GM18951 (cell line): ENCODE measurements at regions not wholly inside any gene's neighbourhood (a gene's known extent, or its start where the extent isn't known, plus 50 kb on each side); places are given as distances from the start of the nearest gene placed in this dataset.

ENCODE experiments used
- POLR2A ChIP-seq: IDR thresholded peaks from 4 replicates; pipeline ENCODE4 v1.6.1; 2011; ENCODE audit warnings: mild to moderate bottlenecking; ENCODE audit not compliant: insufficient read length, insufficient read depth; ENCODE audit errors: extremely low read depth
- in situ Hi-C: fragments of 300-500 bp; cut with MboI; formaldehyde crosslinking; loops from one replicate; pipeline ENCODE4 v1.12.0; 2022; ENCODE audit warnings: low sequenced_read_pairs, mixed read lengths, inconsistent platforms; ENCODE audit not compliant: unreplicated experiment

DNA sequence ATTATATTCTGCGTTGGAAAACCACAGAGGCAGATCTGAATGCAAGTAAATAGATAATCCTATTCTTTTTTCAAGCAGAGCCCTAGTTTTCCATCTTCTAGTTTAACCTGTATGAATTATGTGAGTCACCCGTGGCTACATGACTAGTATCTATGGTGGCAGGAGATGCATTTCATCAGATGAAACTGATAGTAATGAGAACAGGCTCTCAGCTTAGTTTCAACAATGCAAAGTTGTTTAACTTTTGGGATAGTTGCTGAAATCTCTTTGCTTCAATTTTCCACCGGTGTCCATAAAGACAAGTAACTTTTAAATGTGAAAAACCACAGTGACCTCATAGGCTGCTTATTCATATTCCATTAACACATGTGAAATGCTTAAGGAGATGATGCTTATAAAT, 1317.4 kb upstream of the TENM3 start:
- TF ChIP-seq POLR2A, result no peak
- in situ Hi-C loops, result no loop called here

DNA sequence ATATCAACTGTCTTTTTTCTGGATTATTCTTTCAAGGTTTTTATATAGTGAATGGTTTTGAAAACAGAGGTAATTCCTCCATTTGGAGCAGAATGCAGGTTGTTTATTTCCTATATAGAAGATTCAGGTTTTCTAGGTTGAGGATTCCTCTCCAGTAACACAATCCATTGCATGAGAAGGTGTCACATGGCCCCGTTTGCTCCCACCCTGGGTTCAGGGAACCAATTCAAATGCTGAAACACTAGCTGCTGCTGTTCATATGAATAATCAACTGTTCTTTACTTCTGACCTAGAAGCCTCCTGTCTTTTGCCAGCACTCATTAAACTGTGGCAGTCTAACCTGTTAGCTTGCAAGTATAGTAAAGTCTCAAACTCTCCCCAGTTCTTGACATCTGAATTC, 1316.9 kb upstream of the TENM3 start:
- no peak for TF ChIP-seq POLR2A
- in situ Hi-C loops, result no loop called here

DNA sequence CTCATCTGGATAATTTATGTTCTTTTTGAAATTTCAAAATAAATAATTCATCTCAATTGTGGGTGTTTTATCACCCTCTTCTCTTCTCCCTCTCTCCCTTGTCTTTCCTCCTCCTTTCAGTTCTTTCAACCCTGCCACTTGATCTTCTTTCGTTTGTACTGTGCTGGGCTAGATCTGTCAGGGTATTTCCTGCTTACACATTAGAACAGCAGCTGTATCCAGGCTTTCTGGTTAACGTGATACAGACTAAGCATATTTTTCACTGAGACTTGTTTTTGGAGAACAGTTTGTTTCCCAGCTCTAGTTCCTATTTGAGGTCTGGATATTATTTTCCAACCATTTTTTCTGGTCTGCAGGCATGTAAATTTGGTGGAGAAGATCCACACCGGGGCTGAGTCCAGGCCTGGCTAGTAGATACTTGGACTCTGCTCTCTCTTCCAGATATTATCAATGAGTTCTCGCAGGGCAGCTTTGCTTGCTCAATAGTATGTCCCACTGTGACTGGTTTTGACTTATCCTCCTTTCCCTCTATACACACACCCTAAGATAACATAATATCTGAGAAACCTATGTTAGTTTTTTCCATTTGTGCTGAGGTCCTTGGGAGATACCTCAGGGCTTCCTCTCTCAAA, 1310.7 kb upstream of the TENM3 start:
- in situ Hi-C loops, result no loop called here
- TF ChIP-seq POLR2A, result no peak

DNA sequence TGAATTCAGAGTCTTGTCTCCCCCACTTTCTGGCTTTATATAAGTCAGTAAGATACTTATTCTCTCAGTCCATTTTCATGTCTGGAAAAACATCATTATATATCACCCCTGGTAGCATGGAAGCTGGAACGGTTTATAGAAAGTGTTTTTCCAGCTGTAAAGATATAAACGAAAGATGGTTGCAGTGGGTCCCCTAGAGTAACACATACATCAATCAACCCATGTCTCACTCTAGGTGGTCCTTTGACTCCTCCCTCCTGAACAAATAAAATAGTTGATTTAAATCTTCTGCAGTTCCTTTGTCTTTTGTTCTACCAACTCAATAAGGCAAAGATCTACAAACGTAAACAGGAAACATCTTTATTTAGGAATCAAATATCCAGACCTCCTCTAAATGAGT, 1306.1 kb upstream of the TENM3 start:
- in situ Hi-C loops, result no loop called here
- TF ChIP-seq POLR2A, result no peak

DNA sequence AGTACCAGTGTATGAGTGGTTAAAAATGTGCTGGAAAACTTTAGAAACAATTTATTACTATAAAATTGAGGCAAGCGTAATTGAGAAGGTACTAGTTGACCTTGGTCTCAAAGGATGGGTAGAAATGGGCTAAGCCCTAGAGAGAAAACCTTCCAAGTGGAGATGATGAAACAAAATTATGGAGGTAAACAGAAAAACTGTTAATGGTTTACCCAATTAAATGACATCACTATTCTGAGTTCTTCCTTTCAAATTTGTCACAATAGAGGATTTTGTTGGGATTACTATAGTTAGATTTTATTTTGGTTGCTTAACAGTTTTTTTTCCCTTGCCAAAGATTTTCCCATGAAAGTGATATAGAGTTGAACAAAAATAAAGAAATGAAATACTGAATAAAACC, 1302.5 kb upstream of the TENM3 start:
- in situ Hi-C loops, result no loop called here
- TF ChIP-seq POLR2A, result no peak

DNA sequence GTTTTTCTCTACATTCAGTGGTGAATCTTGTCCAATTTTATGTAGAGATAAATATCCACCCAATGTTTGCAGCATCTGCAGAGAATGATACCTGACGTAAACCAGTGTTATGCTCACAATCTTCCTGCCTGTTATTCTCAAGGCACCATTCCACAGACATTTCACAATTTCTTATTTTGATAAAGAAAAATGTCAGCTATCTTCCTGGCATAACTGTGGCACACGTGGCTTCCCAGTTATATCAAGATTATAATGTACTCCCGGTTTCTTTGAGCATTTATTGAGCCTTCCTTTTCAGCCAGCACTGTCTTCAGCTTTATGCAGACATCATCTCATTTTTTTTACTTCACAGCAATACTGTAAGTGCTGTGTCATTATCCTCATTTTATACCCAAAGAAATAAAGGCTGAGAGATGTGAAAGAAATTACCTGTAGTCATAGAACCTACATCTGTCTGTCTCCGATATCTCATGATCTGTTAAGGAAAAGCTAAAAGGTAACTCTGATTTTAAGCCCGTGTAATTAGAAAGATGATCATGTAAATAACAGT, 1300.8 kb upstream of the TENM3 start:
- TF ChIP-seq POLR2A, result no peak
- in situ Hi-C loops, result no loop called here

DNA sequence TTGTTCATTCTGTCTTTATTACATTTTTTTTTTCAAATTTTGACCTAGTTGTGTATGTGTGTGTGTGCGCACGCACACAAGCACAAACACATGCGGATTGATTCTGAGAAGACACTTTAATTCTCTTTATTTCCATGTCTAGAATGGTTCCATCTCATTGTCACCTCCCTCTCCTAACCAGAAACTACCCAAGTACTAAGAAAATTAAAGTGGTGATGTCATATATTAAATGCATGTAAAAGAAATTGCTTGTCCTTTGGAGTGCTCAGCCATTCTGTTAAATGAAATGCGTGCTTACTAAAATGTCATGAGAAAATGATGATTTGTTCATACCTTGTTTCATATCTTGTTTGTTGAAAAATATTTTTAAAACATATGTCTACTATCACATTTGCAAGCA, 1297.0 kb upstream of the TENM3 start:
- no peak for TF ChIP-seq POLR2A
- in situ Hi-C loops, result no loop called here

DNA sequence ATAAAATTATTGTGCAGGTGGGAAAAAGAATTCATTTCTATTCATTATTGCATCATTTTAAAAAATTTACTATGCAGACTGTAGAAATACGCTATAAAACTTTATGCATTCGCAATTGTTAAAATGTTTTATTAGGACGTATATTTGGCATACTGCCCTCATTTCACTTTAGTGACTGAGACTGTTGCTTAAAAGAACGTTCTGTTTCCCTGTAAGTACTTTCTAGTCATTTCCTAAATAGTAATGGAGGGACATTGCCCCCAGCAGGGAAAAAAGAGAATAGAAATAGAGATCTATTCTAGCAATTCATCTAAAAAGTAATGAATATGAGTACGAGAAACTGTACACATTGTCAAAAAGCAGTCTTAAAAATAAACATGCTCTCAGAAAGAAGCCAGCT, 1295.8 kb upstream of the TENM3 start:
- no peak for TF ChIP-seq POLR2A
- in situ Hi-C loops, result no loop called here

DNA sequence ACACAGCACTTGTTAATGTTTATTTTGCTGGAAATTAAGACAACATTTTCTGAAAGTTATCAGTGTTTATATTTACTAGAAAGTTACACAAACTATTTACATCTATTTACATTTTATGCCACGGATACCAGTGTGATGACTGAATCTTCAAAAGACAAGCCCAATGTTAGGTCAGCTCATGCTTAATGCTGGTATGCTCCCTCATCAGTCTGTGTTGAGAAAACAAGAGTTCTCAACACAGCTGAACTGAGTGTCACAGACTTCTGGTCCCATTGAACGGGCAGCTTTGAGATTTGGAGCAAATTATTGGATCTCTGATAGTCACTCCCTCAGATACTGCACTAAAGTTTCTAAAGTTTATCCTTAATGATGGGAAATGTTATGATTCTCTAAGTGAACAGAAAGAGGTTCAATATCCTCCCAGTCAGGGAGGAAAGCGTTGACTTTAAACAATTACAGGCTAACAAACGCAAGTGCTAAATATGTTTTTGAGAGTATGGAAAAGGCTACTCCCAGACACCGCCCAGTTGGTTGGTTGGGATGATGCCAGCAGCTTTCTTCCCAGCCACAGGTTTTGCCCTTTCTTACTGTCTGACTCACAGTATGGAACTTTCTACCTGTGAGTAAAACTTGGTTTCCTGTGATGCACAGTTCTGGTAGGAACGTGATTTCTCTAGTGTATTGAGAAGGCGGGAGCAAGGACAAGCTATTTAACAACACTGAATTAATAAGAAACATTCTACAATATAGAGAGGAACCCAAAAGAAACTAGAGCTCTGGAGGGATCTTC, 1293.6 kb upstream of the TENM3 start:
- in situ Hi-C loops, result no loop called here
- TF ChIP-seq POLR2A, result no peak

DNA sequence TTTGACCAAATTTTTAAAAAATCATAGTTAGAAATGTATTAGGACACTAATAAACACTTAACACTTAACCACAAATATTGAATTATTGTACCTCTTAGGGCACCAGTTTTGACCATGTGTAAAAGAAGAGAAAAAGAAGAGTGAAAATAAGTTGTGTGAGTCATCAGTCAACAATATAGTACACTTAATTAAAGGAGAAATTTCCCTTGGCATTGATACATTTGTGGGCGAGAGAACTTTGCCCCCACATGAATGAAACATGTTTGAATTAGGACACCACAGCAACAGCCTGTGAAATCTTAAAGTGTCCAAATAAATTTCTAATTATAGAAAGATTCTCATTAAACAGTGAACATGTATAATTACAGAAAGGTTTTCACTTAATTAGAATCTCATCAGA, 1292.8 kb upstream of the TENM3 start:
- in situ Hi-C loops, result no loop called here
- no peak for TF ChIP-seq POLR2A

DNA sequence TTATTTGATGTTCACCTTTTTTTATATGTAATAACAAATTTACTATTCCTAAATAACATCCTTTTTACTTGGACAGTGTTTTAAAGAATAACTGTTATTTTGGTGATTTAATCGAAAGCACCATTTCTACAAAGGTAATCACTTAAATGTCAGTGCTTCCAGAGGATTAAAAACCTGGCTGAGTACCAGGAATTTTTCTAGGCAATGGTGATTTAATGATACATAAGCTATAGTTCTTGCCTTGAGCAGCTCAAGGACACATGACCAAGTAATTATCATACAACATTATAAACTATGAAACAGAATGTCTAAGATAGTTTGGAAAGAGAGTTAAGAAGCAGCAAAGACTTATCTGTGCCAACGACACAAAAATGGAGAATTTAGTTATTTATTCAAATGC, 1291.9 kb upstream of the TENM3 start:
- in situ Hi-C loops, result no loop called here
- no peak for TF ChIP-seq POLR2A

DNA sequence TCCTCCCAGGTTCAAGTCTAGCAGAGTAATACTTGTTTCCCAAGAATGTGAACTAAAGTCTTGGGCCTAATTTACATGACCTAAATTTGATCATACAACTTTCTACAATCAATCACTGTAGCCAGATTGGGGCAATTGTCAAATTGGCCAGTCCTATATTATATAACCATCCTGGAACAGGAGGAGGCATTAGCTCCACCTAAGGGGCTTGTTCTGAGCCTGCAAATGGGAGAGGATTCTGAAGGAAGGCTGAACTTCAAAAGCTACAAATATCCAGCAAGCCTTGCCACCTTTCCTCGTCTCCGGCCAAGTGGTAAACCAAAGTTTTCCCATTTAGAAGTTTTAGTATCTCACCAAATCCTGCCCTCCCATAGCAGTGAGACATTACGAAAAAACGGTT, 1289.6 kb upstream of the TENM3 start:
- in situ Hi-C loops, result no loop called here
- no peak for TF ChIP-seq POLR2A

DNA sequence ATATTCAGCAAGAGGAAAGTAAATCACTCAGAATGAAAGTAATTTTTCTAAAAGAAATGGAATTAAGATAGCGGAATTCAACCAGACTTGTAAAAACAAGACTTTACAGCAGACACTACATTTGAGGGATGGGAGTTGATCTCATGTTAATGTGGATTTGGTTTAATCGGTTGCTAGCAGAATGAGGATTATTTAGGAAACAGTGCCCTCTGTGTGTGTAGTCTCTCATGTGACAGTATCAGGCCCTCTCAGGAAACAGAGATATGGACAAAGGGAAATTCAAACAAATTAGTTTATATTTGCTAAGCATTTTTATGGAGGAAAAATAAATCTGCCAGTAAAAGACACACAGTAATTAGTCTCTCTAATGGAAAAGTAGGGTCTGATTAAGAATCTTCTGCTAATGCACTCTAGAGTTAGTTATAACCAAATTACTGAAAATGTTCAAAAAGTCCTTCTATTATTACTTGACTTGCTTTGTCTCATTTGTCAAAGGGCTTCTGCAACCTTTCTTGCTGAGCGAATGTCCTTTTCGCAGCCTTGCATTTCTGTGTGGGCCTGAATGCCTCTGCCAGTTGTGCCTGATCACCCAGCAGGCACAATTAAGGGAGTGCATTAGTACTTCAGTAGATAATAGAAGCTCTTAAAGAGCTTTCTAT, 1282.3 kb upstream of the TENM3 start:
- TF ChIP-seq POLR2A, result no peak
- in situ Hi-C loops, result no loop called here

DNA sequence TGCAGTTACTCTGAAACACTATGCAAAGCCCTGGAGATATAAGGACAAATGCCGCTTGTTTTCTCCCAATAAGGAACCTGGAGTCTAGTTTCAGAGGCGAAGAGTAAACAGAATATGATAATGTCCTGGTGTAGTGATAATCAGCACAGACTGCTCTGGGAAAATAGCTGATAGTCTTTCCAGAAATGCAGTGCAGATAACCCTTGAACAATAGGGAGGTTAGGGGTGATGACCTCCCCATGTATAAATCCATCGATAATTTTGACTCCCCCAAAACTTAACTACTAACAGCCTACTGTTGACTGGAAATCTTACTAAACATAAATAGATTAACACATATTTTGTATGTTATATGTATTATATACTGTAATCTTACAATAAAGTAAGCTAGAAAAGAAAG, 1280.9 kb upstream of the TENM3 start:
- in situ Hi-C loops, result no loop called here

More for the DNA sequence above, 1280.9 kb upstream of the TENM3 start:
- no peak for TF ChIP-seq POLR2A
